Mucosa of descending colon (tissue), 3 donors: ENCODE measurements at regions not wholly inside any gene's neighbourhood (a gene's known extent, or its start where the extent isn't known, plus 50 kb on each side); places are given as distances from the start of the nearest gene placed in this dataset.

Source experiments
- ATAC-seq: fragments of 200-7000 bp; cut with Tn5 transposase; one replicate; pipeline ENCODE4 v1.9.1; 2020; ENCODE audit warnings: mild to moderate bottlenecking, moderate library complexity
- DNase-seq, 3 donors: peaks; one replicate each; pipeline ENCODE4 v3.0.0-alpha.2; 2020
- H3K36me3 ChIP-seq: fragments of 200-600 bp; one replicate; pipeline ENCODE4 v1.8.0; 2021; ENCODE audit warnings: low read depth, mild to moderate bottlenecking
- H3K4me1 ChIP-seq: fragments of 200-600 bp; one replicate; pipeline ENCODE4 v1.8.0; 2021; ENCODE audit warnings: low read depth, mild to moderate bottlenecking
- H3K4me3 ChIP-seq: fragments of 200-600 bp; one replicate; pipeline ENCODE4 v1.8.0; 2021; ENCODE audit warnings: mild to moderate bottlenecking
- H3K9me3 ChIP-seq: fragments of 200-600 bp; one replicate; pipeline ENCODE4 v1.8.0; 2021; ENCODE audit warnings: mild to moderate bottlenecking
- CTCF ChIP-seq: fragments of 200-600 bp; IDR thresholded peaks from one replicate; pipeline ENCODE4 v1.8.0; 2022; ENCODE audit warnings: antibody characterized with exemption, mild to moderate bottlenecking
- intact Hi-C, 2 donors: fragments of 100-400 bp; cut with DNase I in 1 of 2; cut with micrococcal nuclease in 1 of 2; formaldehyde crosslinking; loops; one replicate each; pipeline versions ENCODE4 v1.11.0 to v1.11.1; 2022; cut with DNase I, micrococcal nuclease
- donor health status: DM: no; HTN: no; CAD: no; lungs with moderate emphysema.
- donor health status: DM: no; HTN: no; CAD: no.
- donor health status: DM: no; HTN: yes; CAD: no.

- Histone ChIP-seq H3K4me1 (no peaks in the 10 kb centered on the region), H3K36me3 (no peaks in the 10 kb centered on the region), H3K4me3 (no peak overlapping the region), H3K9me3 (no peaks in the 10 kb centered on the region)
- intact Hi-C loops = no loop called here
- DNase-seq = no peak
- no peak for ATAC-seq
- TF ChIP-seq CTCF = no peak
Measured at GRCh38 chr2:22560021-22560420, 825.0 kb upstream of the KLHL29 start.

GRCh38 chr2:22579341-22579740, 805.6 kb upstream of the KLHL29 start:
- ATAC-seq (no peak), DNase-seq (no peak)
- Histone ChIP-seq H3K9me3 (peaks cover 13% of the 10 kb centered on the region), H3K36me3 (no peaks in the 10 kb centered on the region), H3K4me3 (no peak overlapping the region), H3K4me1 (no peaks in the 10 kb centered on the region)
- TF ChIP-seq CTCF = no peak
- intact Hi-C loops = no loop called here

DNA sequence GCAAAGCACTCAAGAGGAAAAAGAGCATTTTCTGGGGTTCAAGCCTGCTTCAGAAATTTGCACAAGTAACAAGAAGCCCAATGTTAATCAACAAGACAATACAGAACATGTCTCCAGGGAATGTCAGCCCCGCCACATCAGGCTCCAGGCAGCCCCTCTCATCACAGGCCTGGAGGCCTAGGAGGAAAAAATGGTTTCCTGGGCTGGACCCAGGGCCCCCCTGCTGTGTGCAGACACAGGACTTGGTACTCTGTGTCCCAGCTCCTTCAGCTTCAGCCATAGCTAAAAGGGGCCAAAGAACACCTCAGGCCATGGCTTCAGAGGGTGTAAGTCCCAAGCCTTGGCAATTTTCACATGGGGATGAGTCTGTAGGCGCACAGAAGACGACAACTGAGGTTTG, 802.9 kb upstream of the KLHL29 start:
- no peak for ATAC-seq
- Histone ChIP-seq H3K36me3 (no peaks in the 10 kb centered on the region), H3K9me3 (peaks cover 13% of the 10 kb centered on the region), H3K4me1 (no peaks in the 10 kb centered on the region), H3K4me3 (no peak overlapping the region)
- TF ChIP-seq CTCF = no peak
- intact Hi-C loops = no loop called here
- DNase-seq = no peak

DNA sequence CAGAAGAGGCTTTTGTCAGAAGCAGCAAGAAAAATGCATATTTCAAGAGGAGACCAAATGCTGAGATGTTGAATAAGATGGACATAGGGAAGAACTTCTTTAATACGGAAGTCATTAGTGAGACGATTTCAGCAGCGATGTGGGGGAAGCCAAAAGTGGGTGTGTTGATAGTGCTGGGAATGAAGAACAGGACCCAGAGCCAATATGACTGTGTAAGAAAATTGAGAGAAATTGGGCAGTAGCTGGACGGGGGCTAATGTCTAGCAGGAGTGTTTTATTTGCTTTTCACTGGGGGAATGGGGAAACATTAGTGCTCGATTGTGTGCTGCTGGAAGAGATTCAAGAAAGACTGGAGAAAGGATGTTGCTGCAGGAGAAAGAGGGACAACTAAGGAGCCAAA, 788.7 kb upstream of the KLHL29 start:
- Histone ChIP-seq H3K4me3 (no peak overlapping the region), H3K36me3 (no peaks in the 10 kb centered on the region), H3K4me1 (no peaks in the 10 kb centered on the region), H3K9me3 (peaks cover 2% of the 10 kb centered on the region)
- no peak for TF ChIP-seq CTCF
- DNase-seq = no peak
- no peak for ATAC-seq
- intact Hi-C loops = no loop called here

- ATAC-seq (no peak), DNase-seq (no peak)
- no peaks in the 10 kb centered on the region for H3K36me3 ChIP-seq
- intact Hi-C loops = no loop called here
- H3K4me3 ChIP-seq = no peak overlapping the region
- H3K4me1 ChIP-seq = no peaks in the 10 kb centered on the region
- TF ChIP-seq CTCF = no peak
- no peaks in the 10 kb centered on the region for H3K9me3 ChIP-seq
Measured at GRCh38 chr2:22600156-22600555, 784.8 kb upstream of the KLHL29 start.

GRCh38 chr2:22600999-22601398, 784.0 kb upstream of the KLHL29 start:
- ATAC-seq = no peak
- Histone ChIP-seq H3K36me3 (no peaks in the 10 kb centered on the region), H3K4me1 (no peaks in the 10 kb centered on the region), H3K4me3 (no peak overlapping the region), H3K9me3 (no peaks in the 10 kb centered on the region)
- no peak for DNase-seq
- intact Hi-C loops = no loop called here
- TF ChIP-seq CTCF = no peak
